Astrocyte (in vitro differentiated cells and primary cell): ENCODE measurements at regions not wholly inside any gene's neighbourhood (a gene's known extent, or its start where the extent isn't known, plus 50 kb on each side); places are given as distances from the start of the nearest gene placed in this dataset.

Experiments
- DNase-seq: peaks from one replicate; pipeline ENCODE4 v3.0.0-alpha.2; 2010; ENCODE audit warnings: low read depth
- FAIRE-seq: peaks from 2 replicates; lab custom pipeline; 2011; peaks lifted over from hg19 to GRCh38; lab: Jason Lieb, UNC
- H2AFZ ChIP-seq: 2 replicates; pipeline ENCODE4 v1.6.0; 2012; ENCODE audit warnings: low read depth, low read length, inconsistent platforms
- H3K27ac ChIP-seq: 2 replicates; pipeline ENCODE4 v1.5.1; 2011; ENCODE audit warnings: low read depth, low read length, inconsistent platforms
- H3K27me3 ChIP-seq: 2 replicates; pipeline ENCODE4 v1.6.0; 2011; ENCODE audit warnings: low read length, inconsistent platforms; ENCODE audit not compliant: insufficient read depth
- H3K36me3 ChIP-seq: 2 replicates; pipeline ENCODE4 v1.5.1; 2011; ENCODE audit warnings: low read length, inconsistent platforms; ENCODE audit not compliant: insufficient read depth
- H3K4me1 ChIP-seq: 2 replicates; pipeline ENCODE4 v1.5.1; 2011; ENCODE audit warnings: low read length, inconsistent platforms; ENCODE audit not compliant: insufficient read depth
- H3K4me2 ChIP-seq: 2 replicates; pipeline ENCODE4 v1.6.0; 2012; ENCODE audit warnings: low read length, inconsistent platforms
- H3K4me3 ChIP-seq: 2 replicates; pipeline ENCODE4 v1.5.1; 2011; ENCODE audit warnings: low read depth, mild to moderate bottlenecking, low read length, inconsistent platforms; ENCODE audit not compliant: insufficient read depth
- H3K79me2 ChIP-seq: 2 replicates; pipeline ENCODE4 v1.6.0; 2012; ENCODE audit warnings: mild to moderate bottlenecking, low read length, inconsistent platforms; ENCODE audit not compliant: insufficient read depth
- H3K9ac ChIP-seq: 2 replicates; pipeline ENCODE4 v1.6.0; 2012; ENCODE audit warnings: mild to moderate bottlenecking, low read length, inconsistent platforms
- H3K9me3 ChIP-seq: 2 replicates; pipeline ENCODE4 v1.5.1; 2012; ENCODE audit warnings: low read depth, mild to moderate bottlenecking, low read length, inconsistent platforms; ENCODE audit not compliant: insufficient read depth
- H4K20me1 ChIP-seq: 2 replicates; pipeline ENCODE4 v1.6.0; 2012; ENCODE audit warnings: low read length, inconsistent platforms; ENCODE audit not compliant: insufficient read depth
- H3K27ac Mint-ChIP-seq: one replicate; pipeline ENCODE4 v1.8.0; 2021; ENCODE audit warnings: mild to moderate bottlenecking, mixed read lengths; ENCODE audit not compliant: unreplicated experiment
- H3K27me3 Mint-ChIP-seq: one replicate; pipeline ENCODE4 v1.8.0; 2021; ENCODE audit warnings: low read depth, mixed read lengths; ENCODE audit not compliant: unreplicated experiment
- H3K36me3 Mint-ChIP-seq: one replicate; pipeline ENCODE4 v1.8.0; 2021; ENCODE audit warnings: low read depth, mixed read lengths; ENCODE audit not compliant: unreplicated experiment
- H3K4me1 Mint-ChIP-seq: one replicate; pipeline ENCODE4 v1.8.0; 2021; ENCODE audit warnings: low read depth, mixed read lengths; ENCODE audit not compliant: unreplicated experiment
- H3K4me3 Mint-ChIP-seq: one replicate; pipeline ENCODE4 v1.8.0; 2021; ENCODE audit warnings: mild to moderate bottlenecking, moderate library complexity, mixed read lengths; ENCODE audit not compliant: unreplicated experiment
- H3K9me3 Mint-ChIP-seq: one replicate; pipeline ENCODE4 v1.8.0; 2021; ENCODE audit warnings: mild to moderate bottlenecking, mixed read lengths; ENCODE audit not compliant: unreplicated experiment
- CTCF ChIP-seq: IDR thresholded peaks from 2 replicates; pipeline ENCODE4 v1.5.1; 2011; ENCODE audit warnings: low read depth, mild to moderate bottlenecking, inconsistent platforms, low read length, moderate library complexity; ENCODE audit not compliant: insufficient read depth
- EZH2 ChIP-seq: IDR thresholded peaks from 2 replicates; pipeline ENCODE4 v1.6.1; 2012; ENCODE audit warnings: mild to moderate bottlenecking, low read length, inconsistent platforms; ENCODE audit not compliant: insufficient read depth

DNA sequence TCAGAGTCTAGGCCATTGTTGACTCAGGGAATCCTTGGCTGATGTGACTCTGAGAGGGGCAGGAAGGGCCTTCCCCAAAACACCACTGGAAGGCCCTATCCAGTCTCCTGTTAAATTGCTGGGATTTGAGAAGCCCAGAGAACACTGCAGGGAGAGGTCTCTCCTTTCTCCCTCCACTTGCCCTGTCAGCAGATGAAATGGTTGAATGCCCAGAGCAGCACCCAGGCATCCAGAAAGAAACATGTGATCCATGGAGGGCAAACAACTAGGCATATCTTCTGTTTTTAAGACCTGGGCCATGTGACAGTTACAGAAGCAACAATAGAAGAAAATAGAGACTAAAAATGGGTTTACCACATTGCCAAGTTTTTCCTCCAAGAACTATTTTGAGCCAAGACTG lies 291.1 kb downstream of the QDPR start:
- FAIRE-seq, result no peak
- Histone ChIP-seq H3K4me3 (no peak overlapping the region), H3K27me3 (no peaks in the 10 kb centered on the region), H3K9ac (no peak overlapping the region), H2AFZ (no peak overlapping the region), H4K20me1 (no peaks in the 10 kb centered on the region), H3K4me2 (no peak overlapping the region), H3K4me1 (no peaks in the 10 kb centered on the region), H3K27ac (no peak overlapping the region), H3K79me2 (no peaks in the 10 kb centered on the region), H3K9me3 (no peaks in the 10 kb centered on the region), H3K36me3 (no peaks in the 10 kb centered on the region)
- H3K4me1 Mint-ChIP-seq, result no peaks in the 10 kb centered on the region
- no peaks in the 10 kb centered on the region for H3K9me3 Mint-ChIP-seq
- no peak overlapping the region for H3K27ac Mint-ChIP-seq
- TF ChIP-seq CTCF (no peak), EZH2 (no peak)
- H3K4me3 Mint-ChIP-seq, result no peak overlapping the region
- no peak for DNase-seq
- H3K27me3 Mint-ChIP-seq, result no peaks in the 10 kb centered on the region
- H3K36me3 Mint-ChIP-seq, result no peaks in the 10 kb centered on the region

DNA sequence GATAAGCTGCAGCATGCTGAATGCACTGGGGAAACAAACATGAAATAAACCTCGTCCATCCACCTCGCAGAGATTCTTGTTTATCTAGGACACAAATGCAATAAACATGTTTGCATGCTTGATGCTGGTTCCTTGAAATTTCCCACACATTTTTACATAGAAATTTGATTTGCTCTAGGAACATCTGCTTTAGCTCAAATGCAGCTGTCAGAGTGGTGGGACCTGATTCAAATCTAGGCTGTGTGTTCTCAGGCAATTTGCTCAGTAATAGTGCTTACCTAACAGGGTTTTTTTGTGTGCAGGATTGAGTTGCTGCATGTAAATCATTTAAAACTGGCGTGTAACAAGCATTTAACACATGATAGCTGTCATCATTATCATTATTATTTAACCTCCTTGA lies 293.1 kb downstream of the QDPR start:
- Histone ChIP-seq H3K36me3 (no peaks in the 10 kb centered on the region), H3K27ac (no peak overlapping the region), H2AFZ (no peak overlapping the region), H3K9ac (no peak overlapping the region), H3K27me3 (no peaks in the 10 kb centered on the region), H3K79me2 (no peaks in the 10 kb centered on the region), H3K4me3 (no peak overlapping the region), H3K4me2 (no peak overlapping the region), H4K20me1 (no peaks in the 10 kb centered on the region), H3K9me3 (peaks cover 3% of the 10 kb centered on the region), H3K4me1 (no peaks in the 10 kb centered on the region)
- DNase-seq (no peak), FAIRE-seq (no peak)
- Mint-ChIP-seq H3K36me3 (no peaks in the 10 kb centered on the region), H3K9me3 (peaks cover 3% of the 10 kb centered on the region), H3K27me3 (no peaks in the 10 kb centered on the region), H3K4me3 (no peak overlapping the region), H3K4me1 (no peaks in the 10 kb centered on the region), H3K27ac (no peak overlapping the region)
- TF ChIP-seq CTCF (no peak), EZH2 (no peak)

GRCh38 chr4:17206829-17207801 lies 304.8 kb downstream of the QDPR start:
- Mint-ChIP-seq H3K27ac (no peak overlapping the region), H3K36me3 (no peaks in the 10 kb centered on the region), H3K4me1 (no peaks in the 10 kb centered on the region), H3K27me3 (no peaks in the 10 kb centered on the region), H3K9me3 (peaks cover 7% of the 10 kb centered on the region), H3K4me3 (no peak overlapping the region)
- Histone ChIP-seq H3K4me3 (no peak overlapping the region), H3K9ac (no peak overlapping the region), H4K20me1 (no peaks in the 10 kb centered on the region), H3K79me2 (no peaks in the 10 kb centered on the region), H3K4me2 (no peak overlapping the region), H3K9me3 (no peaks in the 10 kb centered on the region), H3K36me3 (no peaks in the 10 kb centered on the region), H2AFZ (no peak overlapping the region), H3K27ac (no peak overlapping the region), H3K4me1 (no peaks in the 10 kb centered on the region), H3K27me3 (no peaks in the 10 kb centered on the region)
- TF ChIP-seq CTCF, result no peak
- TF ChIP-seq EZH2, result no peak
- FAIRE-seq (no peak), DNase-seq (no peak)
